IMR-90 (cell line): ENCODE measurements at regions not wholly inside any gene's neighbourhood (a gene's known extent, or its start where the extent isn't known, plus 50 kb on each side); places are given as distances from the start of the nearest gene placed in this dataset.

Source experiments
- ATAC-seq: fragments of 200-7000 bp; cut with Tn5 transposase; 2 replicates; pipeline ENCODE4 v1.9.1; 2020; ENCODE audit warnings: low read depth, mild to moderate bottlenecking, moderate library complexity
- BruUV-seq: library from RNA; stranded (reverse); fragments of 400-500 nt; replicated peaks from 2 replicates; lab custom pipeline; 2021; lab: Mats Ljungman, UMichigan
- CTCF ChIA-PET: fragments of 300-600 bp; formaldehyde crosslinking; extraction: SDS; loops from one replicate; lab custom pipeline; 2021; ENCODE audit warnings: antibody characterized with exemption; lab: Yijun Ruan, JAX
- POLR2A ChIA-PET: fragments of 300-600 bp; sonication (Branson Sonifier 250); formaldehyde crosslinking; loops from one replicate; lab custom pipeline; 2022; ENCODE audit warnings: antibody characterized with exemption; ENCODE audit not compliant: unreplicated experiment; lab: Charles Lee
- DNase-seq: peaks from one replicate; pipeline ENCODE4 v3.0.0; 2013
- H2AFZ ChIP-seq: replicated peaks from 2 replicates; pipeline ENCODE3; 2013; ENCODE audit warnings: low read length, mild to moderate bottlenecking; ENCODE audit not compliant: poor library complexity
- H2AK5ac ChIP-seq: 2 replicates; pipeline ENCODE4 v1.6.1; 2013; ENCODE audit warnings: low read depth, low read length, inconsistent platforms
- H2AK9ac ChIP-seq: replicated peaks from 2 replicates; pipeline ENCODE3; 2013; ENCODE audit warnings: mild to moderate bottlenecking, low read depth, low read length, moderate library complexity; ENCODE audit not compliant: poor library complexity
- H2BK120ac ChIP-seq: 2 replicates; pipeline ENCODE4 v1.6.1; 2013; ENCODE audit warnings: low read depth, low read length, inconsistent platforms
- H2BK15ac ChIP-seq: 3 replicates; pipeline ENCODE4 v1.6.1; 2013; ENCODE audit warnings: low read depth, low read length, inconsistent platforms
- H2BK20ac ChIP-seq: 2 replicates; pipeline ENCODE4 v1.6.1; 2013; ENCODE audit warnings: low read depth, mild to moderate bottlenecking, inconsistent platforms, low read length, moderate library complexity
- H2BK5ac ChIP-seq: 2 replicates; pipeline ENCODE4 v1.6.1; 2013; ENCODE audit warnings: mild to moderate bottlenecking, low read depth, low read length, inconsistent platforms; ENCODE audit not compliant: poor library complexity, severe bottlenecking
- H3K14ac ChIP-seq: replicated peaks from 2 replicates; pipeline ENCODE4 v1.6.1; 2013; ENCODE audit warnings: low read depth, low read length, inconsistent platforms
- H3K18ac ChIP-seq: 2 replicates; pipeline ENCODE4 v1.6.1; 2013; ENCODE audit warnings: low read depth, low read length, control low read depth
- H3K23ac ChIP-seq: 2 replicates; pipeline ENCODE4 v1.6.1; 2013; ENCODE audit warnings: low read depth, low read length, inconsistent platforms
- H3K27ac ChIP-seq: 2 replicates; pipeline ENCODE4 v1.5.1; 2013; ENCODE audit warnings: mild to moderate bottlenecking, control low read depth, low read length; ENCODE audit not compliant: insufficient read depth
- H3K27me3 ChIP-seq: 2 replicates; pipeline ENCODE4 v1.6.1; 2013; ENCODE audit warnings: low read length; ENCODE audit not compliant: control insufficient read depth, insufficient read depth
- H3K36me3 ChIP-seq: 2 replicates; pipeline ENCODE4 v1.6.1; 2013; ENCODE audit warnings: low read length, mixed read lengths; ENCODE audit not compliant: control insufficient read depth, insufficient read depth
- H3K4ac ChIP-seq: 2 replicates; pipeline ENCODE4 v1.6.1; 2013; ENCODE audit warnings: low read depth, low read length, inconsistent platforms
- H3K4me1 ChIP-seq: 2 replicates; pipeline ENCODE4 v1.6.1; 2013; ENCODE audit warnings: low read length, mixed read lengths; ENCODE audit not compliant: control insufficient read depth, insufficient read depth
- H3K4me2 ChIP-seq: 2 replicates; pipeline ENCODE4 v1.6.1; 2013; ENCODE audit warnings: low read depth, mild to moderate bottlenecking, control low read depth, low read length, moderate library complexity
- H3K4me3 ChIP-seq: 2 replicates; pipeline ENCODE4 v1.5.1; 2013; ENCODE audit warnings: low read depth, mild to moderate bottlenecking, control low read depth, low read length, moderate library complexity; ENCODE audit not compliant: insufficient read depth
- H3K56ac ChIP-seq: 2 replicates; pipeline ENCODE4 v1.6.1; 2013; ENCODE audit warnings: low read length, inconsistent platforms; ENCODE audit not compliant: insufficient read depth; ENCODE audit errors: extremely low read depth
- H3K79me1 ChIP-seq, 2 experiments: 2 replicates each; pipeline ENCODE4 v1.6.1; 2013; ENCODE audit warnings: low read length in 2 of 2, inconsistent platforms in 1 of 2, low read depth in 1 of 2
- H3K9ac ChIP-seq: 2 replicates; pipeline ENCODE4 v1.6.1; 2013; ENCODE audit warnings: low read depth, low read length, control low read depth
- H3K9me1 ChIP-seq: 2 replicates; pipeline ENCODE4 v1.6.1; 2013; ENCODE audit warnings: low read length, inconsistent platforms; ENCODE audit not compliant: insufficient read depth
- H3K9me3 ChIP-seq: 2 replicates; pipeline ENCODE4 v1.6.1; 2013; ENCODE audit warnings: low read length; ENCODE audit not compliant: control insufficient read depth, insufficient read depth
- H4K20me1 ChIP-seq: 2 replicates; pipeline ENCODE4 v1.6.1; 2013; ENCODE audit warnings: low read length, inconsistent platforms; ENCODE audit not compliant: insufficient read depth
- H4K5ac ChIP-seq: 2 replicates; pipeline ENCODE4 v1.6.1; 2013; ENCODE audit warnings: mild to moderate bottlenecking, low read depth, low read length, control low read depth
- H4K8ac ChIP-seq, 2 experiments: 2 replicates each; pipeline ENCODE4 v1.6.1; 2013; ENCODE audit warnings: low read depth in 2 of 2, low read length in 2 of 2, control low read depth in 1 of 2, inconsistent platforms in 1 of 2
- H4K91ac ChIP-seq: 2 replicates; pipeline ENCODE4 v1.6.1; 2013; ENCODE audit warnings: low read depth, low read length, inconsistent platforms; ENCODE audit not compliant: insufficient read depth
- BHLHE40 ChIP-seq: fragments of 150-350 bp; IDR thresholded peaks from 2 replicates; pipeline ENCODE4 v1.6.1; 2016; ENCODE audit warnings: mild to moderate bottlenecking, low read depth, low read length
- CEBPB ChIP-seq: IDR thresholded peaks from 2 replicates; pipeline ENCODE4 v1.6.1; 2012; ENCODE audit warnings: low read depth, low read length, improper control_type of control experiment
- CHD1 ChIP-seq: IDR thresholded peaks from 2 replicates; pipeline ENCODE4 v1.6.1; 2012; ENCODE audit warnings: low read depth, low read length, improper control_type of control experiment
- CTCF ChIP-seq: conservative IDR thresholded peaks from 2 replicates; pipeline ENCODE4 v1.5.1; 2012; ENCODE audit warnings: mild to moderate bottlenecking, low read depth, low read length, improper control_type of control experiment
- ELK1 ChIP-seq: fragments of 150-350 bp; IDR thresholded peaks from 2 replicates; pipeline ENCODE4 v1.6.1; 2016; ENCODE audit warnings: low read depth, mild to moderate bottlenecking, low read length, moderate library complexity, borderline replicate concordance
- FOS ChIP-seq: fragments of 150-350 bp; IDR thresholded peaks from 2 replicates; pipeline ENCODE4 v1.6.1; 2016; ENCODE audit warnings: low read depth, low read length
- MAFK ChIP-seq: IDR thresholded peaks from 2 replicates; pipeline ENCODE4 v1.6.1; 2012; ENCODE audit warnings: low read depth, low read length, improper control_type of control experiment
- MAZ ChIP-seq: IDR thresholded peaks from 2 replicates; pipeline ENCODE4 v1.6.1; 2012; ENCODE audit warnings: low read depth, mild to moderate bottlenecking, low read length, improper control_type of control experiment, moderate library complexity, borderline replicate concordance
- MXI1 ChIP-seq: IDR thresholded peaks from 2 replicates; pipeline ENCODE4 v1.6.1; 2012; ENCODE audit warnings: low read depth, mild to moderate bottlenecking, low read length, moderate library complexity, borderline replicate concordance
- NFE2L2 ChIP-seq: fragments of 150-350 bp; IDR thresholded peaks from 2 replicates; pipeline ENCODE4 v1.6.1; 2016; ENCODE audit warnings: low read depth, mild to moderate bottlenecking, low read length
- POLR2A ChIP-seq: IDR thresholded peaks from 2 replicates; pipeline ENCODE4 v1.6.1; 2012; ENCODE audit warnings: mild to moderate bottlenecking, low read depth, low read length
- RAD21 ChIP-seq: IDR thresholded peaks from 2 replicates; pipeline ENCODE4 v1.6.1; 2012; ENCODE audit warnings: low read length, improper control_type of control experiment
- RCOR1 ChIP-seq: IDR thresholded peaks from 2 replicates; pipeline ENCODE4 v1.6.1; 2012; ENCODE audit warnings: mild to moderate bottlenecking, low read length, improper control_type of control experiment; ENCODE audit not compliant: insufficient replicate concordance
- RFX5 ChIP-seq: IDR thresholded peaks from 2 replicates; pipeline ENCODE4 v1.8.0; 2012; ENCODE audit warnings: low read depth, mild to moderate bottlenecking, low read length, moderate library complexity
- SMC3 ChIP-seq: fragments of 150-350 bp; IDR thresholded peaks from 2 replicates; pipeline ENCODE4 v1.6.1; 2016; ENCODE audit warnings: low read depth, mild to moderate bottlenecking, antibody characterized with exemption, low read length, moderate library complexity
- USF2 ChIP-seq: fragments of 150-350 bp; IDR thresholded peaks from 2 replicates; pipeline ENCODE4 v1.6.1; 2017; ENCODE audit warnings: mild to moderate bottlenecking, antibody characterized with exemption, low read length, low read depth
- WGBS, 2 experiments: methylation state at CpG; one replicate each; pipeline versions ENCODE4 v1.1.5 to v1.1.7; 2013; ENCODE audit warnings: missing lambda C conversion rate in 2 of 2; ENCODE audit not compliant: insufficient read length in 1 of 2; ENCODE audit errors: extremely low coverage in 2 of 2; 5-methylcytosine and 5-hydroxymethylcytosine counted together
- dilution Hi-C: fragments of 300-500 bp; cut with HindIII; formaldehyde crosslinking; loops from one replicate; pipeline ENCODE4 v1.14.3; 2018; ENCODE audit warnings: low sequenced_read_pairs; ENCODE audit not compliant: unreplicated experiment
- in situ Hi-C: fragments of 300-500 bp; cut with MboI; formaldehyde crosslinking; loops from 3 replicates; pipeline ENCODE4 v1.14.3; 2019; ENCODE audit warnings: low sequenced_read_pairs, inconsistent platforms, mixed read lengths
- intact Hi-C: fragments of 100-400 bp; cut with micrococcal nuclease; formaldehyde crosslinking; loops from 2 replicates; pipeline ENCODE4 v1.10.0; 2022

- Histone ChIP-seq H3K4me3 (no peak overlapping the region), H3K27ac (no peak overlapping the region), H4K5ac (no peak overlapping the region), H4K8ac (no peak overlapping the region), H4K20me1 (no peaks in the 10 kb centered on the region; the same call in 1 of the 2 replicates), H2BK120ac (no peak overlapping the region), H3K4me2 (no peak overlapping the region), H4K91ac (no peak overlapping the region), H3K27me3 (no peaks in the 10 kb centered on the region; the same call in 1 of the 2 replicates), H3K4me1 (peaks cover 2% of the 10 kb centered on the region; the same call in 1 of the 2 replicates), H3K56ac (no peak overlapping the region), H3K4ac (no peak overlapping the region), H2AK5ac (no peak overlapping the region), H3K23ac (no peak overlapping the region), H3K14ac (no peak overlapping the region), H2BK5ac (no peak overlapping the region), H2BK20ac (no peak overlapping the region), H3K79me1 (no peaks in the 10 kb centered on the region), H2AK9ac (no peak overlapping the region), H3K9me1 (no peaks in the 10 kb centered on the region), H3K36me3 (no peaks in the 10 kb centered on the region), H2AFZ (peak overlapping the region; percentile 29), H2BK15ac (no peak overlapping the region), H3K18ac (no peak overlapping the region), H3K9me3 (no peaks in the 10 kb centered on the region; the same call in 1 of the 2 replicates), H3K9ac (no peak overlapping the region)
- TF ChIP-seq POLR2A (no peak), ELK1 (no peak), CHD1 (no peak), MXI1 (no peak), CTCF (no peak), RCOR1 (no peak), MAFK (no peak), MAZ (no peak), FOS (no peak), SMC3 (no peak), CEBPB (no peak), USF2 (no peak), BHLHE40 (no peak), RAD21 (no peak), NFE2L2 (no peak), RFX5 (no peak)
- WGBS, 2 experiments: 34% methylated on average over 3 of the region's 15 CpGs; no CpG with 5 or more reads in 1 of the 2 experiments
- intact Hi-C loops (no loop called here), dilution Hi-C loops (no loop called here), in situ Hi-C loops (no loop called here)
- DNase-seq (no peak), ATAC-seq (no peak)
- no TSS peak for BruUV-seq
- CTCF ChIA-PET: no interaction called here
- POLR2A ChIA-PET: no interaction called here
These were observed 150.6 kb downstream of the CTTN start for GRCh38 chr11:70548976-70549375.
